Ascending aorta (tissue), 2 donors: ENCODE measurements at regions not wholly inside any gene's neighbourhood (a gene's known extent, or its start where the extent isn't known, plus 50 kb on each side); places are given as distances from the start of the nearest gene placed in this dataset.

ENCODE experiments used
- DNase-seq, 2 donors: peaks; one replicate each; pipeline ENCODE4 v3.0.0-alpha.2; 2019; ENCODE audit warnings: low spot score in 2 of 2
- H3K27ac ChIP-seq, 2 donors: fragments of 200-600 bp; sonication (generic); one replicate each; pipeline ENCODE4 v1.5.1; 2016 to 2017; ENCODE audit warnings: mild to moderate bottlenecking in 1 of 2
- H3K27me3 ChIP-seq: fragments of 200-600 bp; sonication (generic); one replicate; pipeline ENCODE4 v1.5.1; 2017
- H3K36me3 ChIP-seq, 2 donors: fragments of 200-600 bp; sonication (generic); one replicate each; pipeline ENCODE4 v1.5.1; 2016
- H3K4me1 ChIP-seq, 2 donors: fragments of 200-600 bp; sonication (generic); one replicate each; pipeline ENCODE4 v1.5.1; 2016 to 2017; ENCODE audit warnings: mild to moderate bottlenecking in 1 of 2
- H3K4me3 ChIP-seq, 2 donors: fragments of 200-600 bp; sonication (generic); one replicate each; pipeline ENCODE4 v1.5.1; 2016 to 2017; ENCODE audit warnings: mild to moderate bottlenecking in 1 of 2
- H3K9me3 ChIP-seq, 2 donors: fragments of 200-600 bp; sonication (generic); one replicate each; pipeline ENCODE4 v1.5.1; 2016
- intact Hi-C: fragments of 100-400 bp; cut with DNase I; formaldehyde crosslinking; loops from one replicate; pipeline ENCODE4 v1.15.1; 2023
- TF ChIP-seq, protein P1 (sequence below), 3 experiments: fragments of 200-600 bp in 2 of 3; fragments of 450-650 bp in 1 of 3; sonication (generic) in 2 of 3; IDR thresholded peaks; one replicate each; pipeline ENCODE4 v1.5.1; 2016 to 2019; ENCODE audit warnings: antibody characterized with exemption in 3 of 3, mild to moderate bottlenecking in 1 of 3, moderate library complexity in 1 of 3

DNA sequence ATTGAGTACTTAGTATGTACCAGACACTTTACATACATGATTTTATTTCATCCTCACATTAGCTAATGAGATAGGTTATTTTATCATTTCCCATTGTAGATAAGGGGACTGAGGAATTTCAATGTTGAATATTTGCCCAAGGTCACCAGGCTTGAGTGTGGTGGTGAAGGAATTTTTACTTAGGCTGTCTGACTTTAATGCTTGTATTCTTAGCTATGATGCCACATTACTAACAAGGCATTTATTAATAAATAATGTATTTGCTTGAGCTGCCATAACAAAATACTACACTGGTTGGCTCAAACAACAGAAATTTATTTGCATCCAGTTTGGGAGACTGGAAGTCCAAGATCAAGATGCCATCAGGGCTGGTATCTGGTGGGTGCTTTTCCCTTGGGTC is 250.9 kb downstream of the GPD2 start:
- intact Hi-C loops: no loop called here
- Histone ChIP-seq H3K36me3 (no peaks in the 10 kb centered on the region), H3K4me3 (no peak overlapping the region), H3K4me1 (no peaks in the 10 kb centered on the region), H3K9me3 (no peaks in the 10 kb centered on the region), H3K27me3 (no peaks in the 10 kb centered on the region), H3K27ac (no peak overlapping the region)
- no peak for DNase-seq
- TF ChIP-seq, protein P1, sequence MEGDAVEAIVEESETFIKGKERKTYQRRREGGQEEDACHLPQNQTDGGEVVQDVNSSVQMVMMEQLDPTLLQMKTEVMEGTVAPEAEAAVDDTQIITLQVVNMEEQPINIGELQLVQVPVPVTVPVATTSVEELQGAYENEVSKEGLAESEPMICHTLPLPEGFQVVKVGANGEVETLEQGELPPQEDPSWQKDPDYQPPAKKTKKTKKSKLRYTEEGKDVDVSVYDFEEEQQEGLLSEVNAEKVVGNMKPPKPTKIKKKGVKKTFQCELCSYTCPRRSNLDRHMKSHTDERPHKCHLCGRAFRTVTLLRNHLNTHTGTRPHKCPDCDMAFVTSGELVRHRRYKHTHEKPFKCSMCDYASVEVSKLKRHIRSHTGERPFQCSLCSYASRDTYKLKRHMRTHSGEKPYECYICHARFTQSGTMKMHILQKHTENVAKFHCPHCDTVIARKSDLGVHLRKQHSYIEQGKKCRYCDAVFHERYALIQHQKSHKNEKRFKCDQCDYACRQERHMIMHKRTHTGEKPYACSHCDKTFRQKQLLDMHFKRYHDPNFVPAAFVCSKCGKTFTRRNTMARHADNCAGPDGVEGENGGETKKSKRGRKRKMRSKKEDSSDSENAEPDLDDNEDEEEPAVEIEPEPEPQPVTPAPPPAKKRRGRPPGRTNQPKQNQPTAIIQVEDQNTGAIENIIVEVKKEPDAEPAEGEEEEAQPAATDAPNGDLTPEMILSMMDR (IDR thresholded peaks at IDR 0.05): no peak

DNA sequence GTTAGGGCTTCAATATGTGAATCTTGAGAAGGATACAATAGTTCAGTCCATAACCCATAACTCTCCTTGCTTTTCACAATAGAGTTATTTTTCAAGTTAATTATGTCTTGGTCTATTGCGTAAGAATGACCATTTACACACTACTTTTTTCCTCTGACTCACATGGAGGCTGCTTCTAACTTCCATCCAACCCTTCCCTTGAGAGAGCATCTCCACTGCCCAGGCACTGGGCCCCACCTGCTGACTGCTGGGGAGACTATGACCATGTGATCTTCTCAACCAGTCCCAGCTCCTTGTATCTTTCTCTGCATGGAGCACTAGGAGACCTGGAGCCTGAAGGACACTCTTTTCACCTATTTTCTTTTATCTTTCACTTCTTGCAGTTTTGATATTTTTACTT is 251.5 kb downstream of the GPD2 start:
- Histone ChIP-seq H3K27me3 (no peaks in the 10 kb centered on the region), H3K4me1 (no peaks in the 10 kb centered on the region), H3K4me3 (no peak overlapping the region), H3K27ac (no peak overlapping the region), H3K9me3 (no peaks in the 10 kb centered on the region), H3K36me3 (no peaks in the 10 kb centered on the region)
- DNase-seq: no peak
- intact Hi-C loops: no loop called here
- TF ChIP-seq, protein P1 (IDR thresholded peaks at IDR 0.05): no peak

DNA sequence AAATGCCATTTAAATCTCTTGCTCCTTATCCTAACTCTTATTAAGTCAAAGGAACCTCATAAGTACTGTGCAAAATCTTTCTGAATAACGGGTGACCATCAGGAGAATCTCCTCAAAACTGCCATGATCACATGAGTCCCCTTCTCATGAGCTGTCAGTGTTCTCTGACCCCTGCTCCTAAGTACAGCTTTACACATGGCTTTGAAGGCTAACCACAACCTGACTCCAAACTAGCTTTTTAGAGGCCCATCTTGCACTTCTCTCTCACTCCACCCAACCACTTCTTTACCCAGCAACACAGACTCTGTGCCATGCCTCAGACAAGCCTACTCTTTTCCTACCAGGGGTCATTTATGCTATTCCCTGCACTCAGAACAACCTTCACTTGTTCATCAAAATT is 253.8 kb downstream of the GPD2 start:
- TF ChIP-seq, protein P1 (IDR thresholded peaks at IDR 0.05): no peak
- Histone ChIP-seq H3K9me3 (no peaks in the 10 kb centered on the region), H3K36me3 (no peaks in the 10 kb centered on the region), H3K4me1 (no peaks in the 10 kb centered on the region), H3K27ac (no peak overlapping the region), H3K4me3 (no peak overlapping the region), H3K27me3 (no peaks in the 10 kb centered on the region)
- intact Hi-C loops: no loop called here
- DNase-seq: no peak

DNA sequence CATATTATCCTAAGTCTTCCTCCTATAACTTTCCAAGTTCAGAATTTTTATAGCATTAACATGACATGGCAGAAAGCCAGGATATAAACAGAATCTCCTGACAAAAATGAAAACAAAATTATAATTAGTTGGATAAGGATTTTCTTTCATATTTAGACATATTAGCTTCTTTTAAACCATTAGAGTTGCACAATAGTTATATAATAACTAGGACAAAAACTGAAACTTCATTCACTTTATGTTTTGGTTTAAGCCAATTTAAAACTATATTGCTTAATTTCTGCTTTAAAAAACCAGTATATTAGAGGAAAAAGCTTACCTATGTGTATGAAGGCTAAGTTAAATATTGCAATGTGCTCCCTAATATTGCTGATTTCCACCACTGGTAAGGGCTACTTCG is 254.8 kb downstream of the GPD2 start:
- Histone ChIP-seq H3K4me3 (no peak overlapping the region), H3K27ac (no peak overlapping the region), H3K36me3 (no peaks in the 10 kb centered on the region), H3K27me3 (no peaks in the 10 kb centered on the region), H3K9me3 (no peaks in the 10 kb centered on the region), H3K4me1 (no peaks in the 10 kb centered on the region)
- intact Hi-C loops: no loop called here
- DNase-seq: no peak
- TF ChIP-seq, protein P1 (IDR thresholded peaks at IDR 0.05): no peak

DNA sequence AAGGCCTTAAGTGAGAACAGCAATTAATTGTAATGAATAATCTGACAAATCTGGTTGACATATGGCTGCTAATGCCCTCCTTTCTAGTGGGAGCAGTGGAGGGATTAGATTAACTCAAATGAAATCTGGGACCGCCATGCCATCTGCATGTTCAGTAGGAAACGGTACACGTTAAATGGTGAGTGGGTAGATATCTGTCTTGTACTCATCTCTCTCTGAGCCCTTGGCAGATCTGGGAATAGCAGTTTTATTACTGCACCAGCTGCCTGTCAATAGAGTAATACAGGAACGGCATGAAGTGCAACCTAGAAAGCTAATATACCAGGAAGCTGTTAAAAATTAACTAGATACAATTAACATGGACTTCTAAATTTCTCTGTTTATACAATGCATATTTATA is 258.8 kb downstream of the GPD2 start:
- no peaks in the 10 kb centered on the region for H3K36me3 ChIP-seq
- TF ChIP-seq, protein P1 (IDR thresholded peaks at IDR 0.05): no peak
- no peak overlapping the region for H3K4me3 ChIP-seq
- H3K27me3 ChIP-seq: no peaks in the 10 kb centered on the region
- H3K4me1 ChIP-seq: no peaks in the 10 kb centered on the region
- intact Hi-C loops: no loop called here
- no peak overlapping the region for H3K27ac ChIP-seq
- no peak for DNase-seq
- no peaks in the 10 kb centered on the region for H3K9me3 ChIP-seq

DNA sequence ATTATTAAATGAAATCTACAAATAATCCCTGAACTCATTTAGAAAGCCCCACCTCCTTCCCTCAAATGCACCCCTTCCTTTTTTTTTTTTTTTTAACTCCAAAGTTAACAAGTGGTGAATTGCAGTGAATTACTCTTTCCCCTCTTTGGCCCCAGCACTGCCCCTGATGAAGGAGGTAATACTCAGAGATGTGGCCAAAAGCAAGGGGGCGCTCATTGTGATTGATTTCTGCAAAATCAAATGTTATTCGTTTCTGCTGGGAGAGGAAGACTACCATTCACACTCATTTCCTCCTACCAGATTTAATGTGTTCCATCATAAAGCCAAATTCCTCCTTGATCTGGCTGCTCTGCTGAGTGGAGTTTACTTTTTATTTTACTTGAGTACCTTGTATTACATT is 259.4 kb downstream of the GPD2 start:
- Histone ChIP-seq H3K4me3 (no peak overlapping the region), H3K36me3 (no peaks in the 10 kb centered on the region), H3K27me3 (no peaks in the 10 kb centered on the region), H3K4me1 (no peaks in the 10 kb centered on the region), H3K9me3 (no peaks in the 10 kb centered on the region), H3K27ac (no peak overlapping the region)
- intact Hi-C loops: no loop called here
- TF ChIP-seq, protein P1 (IDR thresholded peaks at IDR 0.05): no peak
- DNase-seq: no peak
